Astrocyte (in vitro differentiated cells and primary cell): ENCODE measurements at regions not wholly inside any gene's neighbourhood (a gene's known extent, or its start where the extent isn't known, plus 50 kb on each side); places are given as distances from the start of the nearest gene placed in this dataset.

Experiments
- DNase-seq: peaks from one replicate; pipeline ENCODE4 v3.0.0-alpha.2; 2010; ENCODE audit warnings: low read depth
- FAIRE-seq: peaks from 2 replicates; lab custom pipeline; 2011; peaks lifted over from hg19 to GRCh38; lab: Jason Lieb, UNC
- H2AFZ ChIP-seq: 2 replicates; pipeline ENCODE4 v1.6.0; 2012; ENCODE audit warnings: low read depth, low read length, inconsistent platforms
- H3K27ac ChIP-seq: 2 replicates; pipeline ENCODE4 v1.5.1; 2011; ENCODE audit warnings: low read depth, low read length, inconsistent platforms
- H3K27me3 ChIP-seq: 2 replicates; pipeline ENCODE4 v1.6.0; 2011; ENCODE audit warnings: low read length, inconsistent platforms; ENCODE audit not compliant: insufficient read depth
- H3K36me3 ChIP-seq: 2 replicates; pipeline ENCODE4 v1.5.1; 2011; ENCODE audit warnings: low read length, inconsistent platforms; ENCODE audit not compliant: insufficient read depth
- H3K4me1 ChIP-seq: 2 replicates; pipeline ENCODE4 v1.5.1; 2011; ENCODE audit warnings: low read length, inconsistent platforms; ENCODE audit not compliant: insufficient read depth
- H3K4me2 ChIP-seq: 2 replicates; pipeline ENCODE4 v1.6.0; 2012; ENCODE audit warnings: low read length, inconsistent platforms
- H3K4me3 ChIP-seq: 2 replicates; pipeline ENCODE4 v1.5.1; 2011; ENCODE audit warnings: low read depth, mild to moderate bottlenecking, low read length, inconsistent platforms; ENCODE audit not compliant: insufficient read depth
- H3K79me2 ChIP-seq: 2 replicates; pipeline ENCODE4 v1.6.0; 2012; ENCODE audit warnings: mild to moderate bottlenecking, low read length, inconsistent platforms; ENCODE audit not compliant: insufficient read depth
- H3K9ac ChIP-seq: 2 replicates; pipeline ENCODE4 v1.6.0; 2012; ENCODE audit warnings: mild to moderate bottlenecking, low read length, inconsistent platforms
- H3K9me3 ChIP-seq: 2 replicates; pipeline ENCODE4 v1.5.1; 2012; ENCODE audit warnings: low read depth, mild to moderate bottlenecking, low read length, inconsistent platforms; ENCODE audit not compliant: insufficient read depth
- H4K20me1 ChIP-seq: 2 replicates; pipeline ENCODE4 v1.6.0; 2012; ENCODE audit warnings: low read length, inconsistent platforms; ENCODE audit not compliant: insufficient read depth
- H3K27ac Mint-ChIP-seq: one replicate; pipeline ENCODE4 v1.8.0; 2021; ENCODE audit warnings: mild to moderate bottlenecking, mixed read lengths; ENCODE audit not compliant: unreplicated experiment
- H3K27me3 Mint-ChIP-seq: one replicate; pipeline ENCODE4 v1.8.0; 2021; ENCODE audit warnings: low read depth, mixed read lengths; ENCODE audit not compliant: unreplicated experiment
- H3K36me3 Mint-ChIP-seq: one replicate; pipeline ENCODE4 v1.8.0; 2021; ENCODE audit warnings: low read depth, mixed read lengths; ENCODE audit not compliant: unreplicated experiment
- H3K4me1 Mint-ChIP-seq: one replicate; pipeline ENCODE4 v1.8.0; 2021; ENCODE audit warnings: low read depth, mixed read lengths; ENCODE audit not compliant: unreplicated experiment
- H3K4me3 Mint-ChIP-seq: one replicate; pipeline ENCODE4 v1.8.0; 2021; ENCODE audit warnings: mild to moderate bottlenecking, moderate library complexity, mixed read lengths; ENCODE audit not compliant: unreplicated experiment
- H3K9me3 Mint-ChIP-seq: one replicate; pipeline ENCODE4 v1.8.0; 2021; ENCODE audit warnings: mild to moderate bottlenecking, mixed read lengths; ENCODE audit not compliant: unreplicated experiment
- CTCF ChIP-seq: IDR thresholded peaks from 2 replicates; pipeline ENCODE4 v1.5.1; 2011; ENCODE audit warnings: low read depth, mild to moderate bottlenecking, inconsistent platforms, low read length, moderate library complexity; ENCODE audit not compliant: insufficient read depth
- EZH2 ChIP-seq: IDR thresholded peaks from 2 replicates; pipeline ENCODE4 v1.6.1; 2012; ENCODE audit warnings: mild to moderate bottlenecking, low read length, inconsistent platforms; ENCODE audit not compliant: insufficient read depth

- no peak overlapping the region for H3K4me2 ChIP-seq
- H3K27me3 ChIP-seq: no peaks in the 10 kb centered on the region
- no peaks in the 10 kb centered on the region for H3K9me3 ChIP-seq
- H3K4me3 Mint-ChIP-seq: no peak overlapping the region
- no peaks in the 10 kb centered on the region for H4K20me1 ChIP-seq
- H3K27ac Mint-ChIP-seq: no peak overlapping the region
- H3K4me3 ChIP-seq: no peak overlapping the region
- no peaks in the 10 kb centered on the region for H3K9me3 Mint-ChIP-seq
- TF ChIP-seq EZH2: no peak
- no peak for TF ChIP-seq CTCF
- H2AFZ ChIP-seq: no peak overlapping the region
- peaks cover 3% of the 10 kb centered on the region for H3K36me3 Mint-ChIP-seq
- H3K4me1 ChIP-seq: peaks cover 21% of the 10 kb centered on the region
- DNase-seq: no peak
- peaks cover 6% of the 10 kb centered on the region for H3K27me3 Mint-ChIP-seq
- no peaks in the 10 kb centered on the region for H3K36me3 ChIP-seq
- no peak overlapping the region for H3K9ac ChIP-seq
- peaks cover 2% of the 10 kb centered on the region for H3K4me1 Mint-ChIP-seq
- H3K27ac ChIP-seq: no peak overlapping the region
- peak; percentile 43 for FAIRE-seq
- H3K79me2 ChIP-seq: no peaks in the 10 kb centered on the region
These were observed 109.4 kb upstream of the C1GALT1C1 start for GRCh38 chrX:120739300-120739699.

GRCh38 chrX:120736989-120737388 lies 107.1 kb upstream of the C1GALT1C1 start:
- Mint-ChIP-seq H3K27ac (no peak overlapping the region), H3K4me3 (no peak overlapping the region), H3K27me3 (peaks cover 6% of the 10 kb centered on the region), H3K36me3 (peaks cover 3% of the 10 kb centered on the region), H3K4me1 (peaks cover 2% of the 10 kb centered on the region), H3K9me3 (no peaks in the 10 kb centered on the region)
- Histone ChIP-seq H3K27ac (peak overlapping the region; percentile 63), H3K79me2 (no peaks in the 10 kb centered on the region), H3K9me3 (no peaks in the 10 kb centered on the region), H3K36me3 (no peaks in the 10 kb centered on the region), H3K27me3 (no peaks in the 10 kb centered on the region), H3K4me1 (peaks cover 21% of the 10 kb centered on the region), H3K4me3 (no peak overlapping the region), H3K9ac (no peak overlapping the region), H2AFZ (no peak overlapping the region), H4K20me1 (no peaks in the 10 kb centered on the region), H3K4me2 (peak overlapping the region; percentile 10)
- DNase-seq (peak; percentile 55), FAIRE-seq (peak; percentile 5)
- TF ChIP-seq CTCF (no peak), EZH2 (no peak)

- H3K9ac ChIP-seq: no peak overlapping the region
- TF ChIP-seq CTCF (no peak), EZH2 (no peak)
- Mint-ChIP-seq H3K27ac (no peak overlapping the region), H3K9me3 (no peaks in the 10 kb centered on the region), H3K4me3 (no peak overlapping the region), H3K27me3 (peaks cover 6% of the 10 kb centered on the region), H3K36me3 (peaks cover 3% of the 10 kb centered on the region), H3K4me1 (peaks cover 2% of the 10 kb centered on the region)
- H3K4me1 ChIP-seq: peaks cover 21% of the 10 kb centered on the region
- H3K27ac ChIP-seq: peak overlapping the region; percentile 12
- no peak overlapping the region for H3K4me3 ChIP-seq
- H3K36me3 ChIP-seq: no peaks in the 10 kb centered on the region
- no peak overlapping the region for H2AFZ ChIP-seq
- H3K9me3 ChIP-seq: no peaks in the 10 kb centered on the region
- no peak overlapping the region for H3K4me2 ChIP-seq
- no peak for FAIRE-seq
- H3K79me2 ChIP-seq: no peaks in the 10 kb centered on the region
- DNase-seq: no peak
- no peaks in the 10 kb centered on the region for H4K20me1 ChIP-seq
- no peaks in the 10 kb centered on the region for H3K27me3 ChIP-seq
These were observed 106.1 kb upstream of the C1GALT1C1 start for GRCh38 chrX:120735966-120736365.
